Vagina (tissue), 2 donors: ENCODE measurements at regions not wholly inside any gene's neighbourhood (a gene's known extent, or its start where the extent isn't known, plus 50 kb on each side); places are given as distances from the start of the nearest gene placed in this dataset.

Source experiments
- POLR2A ChIP-seq, 2 donors: fragments of 450-650 bp; IDR thresholded peaks; one replicate each; pipeline ENCODE4 v1.6.1; 2017; ENCODE audit warnings: antibody characterized with exemption in 2 of 2, mild to moderate bottlenecking in 2 of 2, moderate library complexity in 2 of 2
- TF ChIP-seq, protein P1 (sequence below), 3 experiments: fragments of 450-650 bp in 2 of 3; fragments of 200-600 bp in 1 of 3; sonication (generic) in 1 of 3; IDR thresholded peaks; one replicate each; pipeline ENCODE4 v1.5.1; 2017 to 2019; ENCODE audit warnings: antibody characterized with exemption in 3 of 3, mild to moderate bottlenecking in 2 of 3, moderate library complexity in 2 of 3

DNA sequence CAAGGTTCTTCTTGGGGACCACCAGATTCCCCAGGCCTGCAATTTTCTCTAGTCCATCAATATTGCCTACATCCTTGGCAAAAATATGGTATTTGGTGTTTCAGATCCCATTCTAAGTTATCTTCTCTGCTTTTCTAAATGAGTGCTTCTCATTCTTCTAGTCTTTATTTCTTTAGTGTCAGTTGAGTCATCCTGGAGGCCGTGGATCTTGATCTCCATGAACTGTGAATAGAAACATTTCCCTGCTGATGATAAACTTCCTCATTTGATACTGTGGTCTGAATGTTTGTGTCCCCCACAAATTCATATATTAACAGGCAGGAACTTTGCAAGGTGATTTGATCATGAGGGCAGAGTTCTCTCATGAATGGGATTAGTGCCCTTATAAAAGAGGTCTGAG, 779.3 kb downstream of the INHBA start:
- TF ChIP-seq, protein P1, sequence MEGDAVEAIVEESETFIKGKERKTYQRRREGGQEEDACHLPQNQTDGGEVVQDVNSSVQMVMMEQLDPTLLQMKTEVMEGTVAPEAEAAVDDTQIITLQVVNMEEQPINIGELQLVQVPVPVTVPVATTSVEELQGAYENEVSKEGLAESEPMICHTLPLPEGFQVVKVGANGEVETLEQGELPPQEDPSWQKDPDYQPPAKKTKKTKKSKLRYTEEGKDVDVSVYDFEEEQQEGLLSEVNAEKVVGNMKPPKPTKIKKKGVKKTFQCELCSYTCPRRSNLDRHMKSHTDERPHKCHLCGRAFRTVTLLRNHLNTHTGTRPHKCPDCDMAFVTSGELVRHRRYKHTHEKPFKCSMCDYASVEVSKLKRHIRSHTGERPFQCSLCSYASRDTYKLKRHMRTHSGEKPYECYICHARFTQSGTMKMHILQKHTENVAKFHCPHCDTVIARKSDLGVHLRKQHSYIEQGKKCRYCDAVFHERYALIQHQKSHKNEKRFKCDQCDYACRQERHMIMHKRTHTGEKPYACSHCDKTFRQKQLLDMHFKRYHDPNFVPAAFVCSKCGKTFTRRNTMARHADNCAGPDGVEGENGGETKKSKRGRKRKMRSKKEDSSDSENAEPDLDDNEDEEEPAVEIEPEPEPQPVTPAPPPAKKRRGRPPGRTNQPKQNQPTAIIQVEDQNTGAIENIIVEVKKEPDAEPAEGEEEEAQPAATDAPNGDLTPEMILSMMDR (IDR thresholded peaks at IDR 0.05): no peak
- no peak for TF ChIP-seq POLR2A (IDR thresholded peaks at IDR 0.05)
